Mucosa of descending colon (tissue), 3 donors: ENCODE measurements at regions not wholly inside any gene's neighbourhood (a gene's known extent, or its start where the extent isn't known, plus 50 kb on each side); places are given as distances from the start of the nearest gene placed in this dataset.

Experiments
- ATAC-seq: fragments of 200-7000 bp; cut with Tn5 transposase; one replicate; pipeline ENCODE4 v1.9.1; 2020; ENCODE audit warnings: mild to moderate bottlenecking, moderate library complexity
- DNase-seq, 3 donors: peaks; one replicate each; pipeline ENCODE4 v3.0.0-alpha.2; 2020
- H3K36me3 ChIP-seq: fragments of 200-600 bp; one replicate; pipeline ENCODE4 v1.8.0; 2021; ENCODE audit warnings: low read depth, mild to moderate bottlenecking
- H3K4me1 ChIP-seq: fragments of 200-600 bp; one replicate; pipeline ENCODE4 v1.8.0; 2021; ENCODE audit warnings: low read depth, mild to moderate bottlenecking
- H3K4me3 ChIP-seq: fragments of 200-600 bp; one replicate; pipeline ENCODE4 v1.8.0; 2021; ENCODE audit warnings: mild to moderate bottlenecking
- H3K9me3 ChIP-seq: fragments of 200-600 bp; one replicate; pipeline ENCODE4 v1.8.0; 2021; ENCODE audit warnings: mild to moderate bottlenecking
- CTCF ChIP-seq: fragments of 200-600 bp; IDR thresholded peaks from one replicate; pipeline ENCODE4 v1.8.0; 2022; ENCODE audit warnings: antibody characterized with exemption, mild to moderate bottlenecking
- intact Hi-C, 2 donors: fragments of 100-400 bp; cut with DNase I in 1 of 2; cut with micrococcal nuclease in 1 of 2; formaldehyde crosslinking; loops; one replicate each; pipeline versions ENCODE4 v1.11.0 to v1.11.1; 2022; cut with DNase I, micrococcal nuclease
- donor health status: DM: no; HTN: no; CAD: no; lungs with moderate emphysema.
- donor health status: DM: no; HTN: no; CAD: no.
- donor health status: DM: no; HTN: yes; CAD: no.

GRCh38 chr12:73361864-73362230 lies 1089.7 kb downstream of the TRHDE start:
- DNase-seq: no peak
- intact Hi-C loops: no loop called here
- Histone ChIP-seq H3K36me3 (no peaks in the 10 kb centered on the region), H3K4me1 (no peaks in the 10 kb centered on the region), H3K9me3 (peaks cover 2% of the 10 kb centered on the region), H3K4me3 (no peak overlapping the region)
- TF ChIP-seq CTCF: no peak
- ATAC-seq: no peak

- intact Hi-C loops: no loop called here
- TF ChIP-seq CTCF: no peak
- H3K9me3 ChIP-seq: peaks cover 2% of the 10 kb centered on the region
- DNase-seq (no peak), ATAC-seq (no peak)
- no peaks in the 10 kb centered on the region for H3K36me3 ChIP-seq
- no peaks in the 10 kb centered on the region for H3K4me1 ChIP-seq
- H3K4me3 ChIP-seq: no peak overlapping the region
These were observed 1090.5 kb downstream of the TRHDE start for GRCh38 chr12:73362666-73363065.

GRCh38 chr12:73372856-73373255 lies 1100.7 kb downstream of the TRHDE start:
- intact Hi-C loops: no loop called here
- Histone ChIP-seq H3K9me3 (no peaks in the 10 kb centered on the region), H3K4me1 (no peaks in the 10 kb centered on the region), H3K36me3 (no peaks in the 10 kb centered on the region), H3K4me3 (no peak overlapping the region)
- ATAC-seq: no peak
- TF ChIP-seq CTCF: no peak
- DNase-seq: no peak

GRCh38 chr12:73374360-73374759 lies 1102.2 kb downstream of the TRHDE start:
- no peak overlapping the region for H3K4me3 ChIP-seq
- intact Hi-C loops: no loop called here
- ATAC-seq (no peak), DNase-seq (no peak)
- H3K9me3 ChIP-seq: no peaks in the 10 kb centered on the region
- TF ChIP-seq CTCF: no peak
- no peaks in the 10 kb centered on the region for H3K36me3 ChIP-seq
- no peaks in the 10 kb centered on the region for H3K4me1 ChIP-seq

- no peaks in the 10 kb centered on the region for H3K9me3 ChIP-seq
- H3K36me3 ChIP-seq: no peaks in the 10 kb centered on the region
- no peak for DNase-seq
- peak; percentile 94 for ATAC-seq
- no peaks in the 10 kb centered on the region for H3K4me1 ChIP-seq
- no peak for TF ChIP-seq CTCF
- H3K4me3 ChIP-seq: no peak overlapping the region
- intact Hi-C loops: no loop called here
These were observed 1111.5 kb downstream of the TRHDE start for GRCh38 chr12:73383584-73384222.

GRCh38 chr12:73384592-73384991 lies 1112.4 kb downstream of the TRHDE start:
- intact Hi-C loops: no loop called here
- H3K4me3 ChIP-seq: no peak overlapping the region
- no peak for TF ChIP-seq CTCF
- no peaks in the 10 kb centered on the region for H3K4me1 ChIP-seq
- ATAC-seq (no peak), DNase-seq (no peak)
- no peaks in the 10 kb centered on the region for H3K36me3 ChIP-seq
- H3K9me3 ChIP-seq: no peaks in the 10 kb centered on the region
